Endometrial microvascular endothelial cells (primary cell): ENCODE measurements at regions not wholly inside any gene's neighbourhood (a gene's known extent, or its start where the extent isn't known, plus 50 kb on each side); places are given as distances from the start of the nearest gene placed in this dataset.

ENCODE experiments used
- in situ Hi-C: cut with HindIII; loops from 2 replicates; pipeline ENCODE4 v1.10.0; 2017; ENCODE audit warnings: low sequenced_read_pairs, low pct_unique_long_range_greater_than_20kb; ENCODE audit errors: inconsistent ontology term

- in situ Hi-C loops, result no loop called here
Observed at GRCh38 chr3:106755336-106755735, 621.9 kb upstream of the CCDC54 start.

- in situ Hi-C loops, result no loop called here
Observed at GRCh38 chr3:106756901-106757300, 620.3 kb upstream of the CCDC54 start.

GRCh38 chr3:106758459-106758858 lies 618.8 kb upstream of the CCDC54 start:
- in situ Hi-C loops, result no loop called here

- in situ Hi-C loops, result no loop called here
Observed at GRCh38 chr3:106759731-106760130, 617.5 kb upstream of the CCDC54 start.

- in situ Hi-C loops, result no loop called here
Observed at GRCh38 chr3:106765342-106765741, 611.9 kb upstream of the CCDC54 start.

GRCh38 chr3:106768941-106769480 lies 608.2 kb upstream of the CCDC54 start:
- in situ Hi-C loops, result no loop called here

- in situ Hi-C loops, result no loop called here
Observed at GRCh38 chr3:106773795-106774194, 603.4 kb upstream of the CCDC54 start.

GRCh38 chr3:106783231-106783630 lies 594.0 kb upstream of the CCDC54 start:
- in situ Hi-C loops, result no loop called here

- in situ Hi-C loops, result no loop called here
Observed at GRCh38 chr3:106789276-106789675, 588.0 kb upstream of the CCDC54 start.

GRCh38 chr3:106792716-106793115 lies 584.5 kb upstream of the CCDC54 start:
- in situ Hi-C loops, result no loop called here

GRCh38 chr3:106794442-106794841 lies 582.8 kb upstream of the CCDC54 start:
- in situ Hi-C loops, result no loop called here

GRCh38 chr3:106795553-106795952 lies 581.7 kb upstream of the CCDC54 start:
- in situ Hi-C loops, result no loop called here

- in situ Hi-C loops, result no loop called here
Observed at GRCh38 chr3:106797461-106797860, 579.8 kb upstream of the CCDC54 start.

GRCh38 chr3:106805625-106806024 lies 571.6 kb upstream of the CCDC54 start:
- in situ Hi-C loops, result no loop called here

- in situ Hi-C loops, result no loop called here
Observed at GRCh38 chr3:106806964-106807363, 570.3 kb upstream of the CCDC54 start.

- in situ Hi-C loops, result no loop called here
Observed at GRCh38 chr3:106809041-106809440, 568.2 kb upstream of the CCDC54 start.

GRCh38 chr3:106809623-106810299 lies 567.5 kb upstream of the CCDC54 start:
- in situ Hi-C loops, result no loop called here

GRCh38 chr3:106810300-106810875 lies 566.9 kb upstream of the CCDC54 start:
- in situ Hi-C loops, result no loop called here

- in situ Hi-C loops, result no loop called here
Observed at GRCh38 chr3:106811376-106811775, 565.9 kb upstream of the CCDC54 start.

GRCh38 chr3:106813742-106814141 lies 563.5 kb upstream of the CCDC54 start:
- in situ Hi-C loops, result no loop called here

- in situ Hi-C loops, result no loop called here
Observed at GRCh38 chr3:106814231-106814630, 563.0 kb upstream of the CCDC54 start.
